GM06990 (cell line): ENCODE measurements at regions not wholly inside any gene's neighbourhood (a gene's known extent, or its start where the extent isn't known, plus 50 kb on each side); places are given as distances from the start of the nearest gene placed in this dataset.

Experiments
- DNase-seq: peaks from one replicate; pipeline ENCODE4 v3.0.0-alpha.2; 2011; ENCODE audit not compliant: insufficient read length; ENCODE audit errors: extremely low read depth
- H3K27me3 ChIP-seq: replicated peaks from 2 replicates; pipeline ENCODE4 v1.6.0; 2011; ENCODE audit warnings: low read length; ENCODE audit not compliant: control insufficient read depth, insufficient read depth
- H3K36me3 ChIP-seq: 2 replicates; pipeline ENCODE4 v1.5.1; 2011; ENCODE audit warnings: low read length; ENCODE audit not compliant: control insufficient read depth, insufficient read depth
- H3K4me3 ChIP-seq: replicated peaks from 2 replicates; pipeline ENCODE4 v1.5.1; 2011; ENCODE audit warnings: low read depth, mild to moderate bottlenecking, control low read depth, low read length
- TF ChIP-seq, protein P1 (sequence below): IDR thresholded peaks from 2 replicates; pipeline ENCODE4 v1.5.1; 2011; ENCODE audit warnings: low read length, control low read depth, mild to moderate bottlenecking, inconsistent platforms; ENCODE audit not compliant: insufficient read depth, poor library complexity, severe bottlenecking

DNA sequence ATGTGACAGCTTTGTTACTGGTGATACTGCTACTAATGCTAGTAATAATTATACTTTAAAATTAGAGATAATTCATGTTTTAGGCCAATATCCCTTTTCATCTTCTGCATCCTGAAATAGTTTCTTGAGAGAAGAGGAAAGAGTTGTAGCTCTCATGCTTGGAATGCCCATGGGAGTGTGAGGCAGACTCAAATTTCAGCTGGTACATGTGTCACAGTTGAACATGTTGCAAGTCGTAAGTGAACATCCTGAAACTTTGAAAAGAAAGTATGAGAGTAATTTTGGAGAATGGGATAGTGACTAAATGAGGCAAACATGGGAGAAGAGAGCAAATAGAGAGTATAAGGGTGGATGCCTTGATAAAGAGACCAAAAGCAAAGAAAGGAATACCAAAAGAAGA lies 168.0 kb downstream of the TMTC3 start:
- Histone ChIP-seq H3K27me3 (no peaks in the 10 kb centered on the region), H3K36me3 (no peaks in the 10 kb centered on the region), H3K4me3 (no peak overlapping the region)
- DNase-seq = no peak
- TF ChIP-seq, protein P1, sequence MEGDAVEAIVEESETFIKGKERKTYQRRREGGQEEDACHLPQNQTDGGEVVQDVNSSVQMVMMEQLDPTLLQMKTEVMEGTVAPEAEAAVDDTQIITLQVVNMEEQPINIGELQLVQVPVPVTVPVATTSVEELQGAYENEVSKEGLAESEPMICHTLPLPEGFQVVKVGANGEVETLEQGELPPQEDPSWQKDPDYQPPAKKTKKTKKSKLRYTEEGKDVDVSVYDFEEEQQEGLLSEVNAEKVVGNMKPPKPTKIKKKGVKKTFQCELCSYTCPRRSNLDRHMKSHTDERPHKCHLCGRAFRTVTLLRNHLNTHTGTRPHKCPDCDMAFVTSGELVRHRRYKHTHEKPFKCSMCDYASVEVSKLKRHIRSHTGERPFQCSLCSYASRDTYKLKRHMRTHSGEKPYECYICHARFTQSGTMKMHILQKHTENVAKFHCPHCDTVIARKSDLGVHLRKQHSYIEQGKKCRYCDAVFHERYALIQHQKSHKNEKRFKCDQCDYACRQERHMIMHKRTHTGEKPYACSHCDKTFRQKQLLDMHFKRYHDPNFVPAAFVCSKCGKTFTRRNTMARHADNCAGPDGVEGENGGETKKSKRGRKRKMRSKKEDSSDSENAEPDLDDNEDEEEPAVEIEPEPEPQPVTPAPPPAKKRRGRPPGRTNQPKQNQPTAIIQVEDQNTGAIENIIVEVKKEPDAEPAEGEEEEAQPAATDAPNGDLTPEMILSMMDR = no peak

- no peak overlapping the region for H3K4me3 ChIP-seq
- TF ChIP-seq, protein P1 = no peak
- H3K36me3 ChIP-seq = no peaks in the 10 kb centered on the region
- DNase-seq = no peak
- no peaks in the 10 kb centered on the region for H3K27me3 ChIP-seq
Observed at GRCh38 chr12:88310666-88311065, 168.6 kb downstream of the TMTC3 start.

GRCh38 chr12:88313554-88313953 lies 171.4 kb downstream of the TMTC3 start:
- Histone ChIP-seq H3K4me3 (no peak overlapping the region), H3K27me3 (no peaks in the 10 kb centered on the region), H3K36me3 (no peaks in the 10 kb centered on the region)
- TF ChIP-seq, protein P1 = no peak
- no peak for DNase-seq

DNA sequence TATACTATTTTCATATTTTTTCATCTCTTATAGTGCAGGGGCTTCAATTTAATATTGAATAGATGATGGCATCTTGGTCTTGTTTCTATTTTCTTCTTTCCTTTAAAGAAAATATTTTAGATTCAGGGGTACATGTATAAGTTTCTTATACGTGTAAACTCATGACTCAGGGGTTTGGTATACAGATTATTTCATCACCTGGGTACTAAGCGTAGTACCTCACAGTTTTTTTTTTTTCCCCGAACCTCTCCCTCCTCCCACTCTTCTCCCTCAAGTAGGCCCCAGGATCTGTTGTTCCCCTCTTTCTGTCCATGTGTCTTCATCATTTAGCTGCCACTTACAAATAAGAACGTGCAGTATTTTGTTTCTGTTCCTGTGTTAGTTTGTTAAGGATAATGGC lies 172.6 kb downstream of the TMTC3 start:
- no peak for DNase-seq
- TF ChIP-seq, protein P1 = no peak
- no peaks in the 10 kb centered on the region for H3K27me3 ChIP-seq
- no peaks in the 10 kb centered on the region for H3K36me3 ChIP-seq
- no peak overlapping the region for H3K4me3 ChIP-seq

DNA sequence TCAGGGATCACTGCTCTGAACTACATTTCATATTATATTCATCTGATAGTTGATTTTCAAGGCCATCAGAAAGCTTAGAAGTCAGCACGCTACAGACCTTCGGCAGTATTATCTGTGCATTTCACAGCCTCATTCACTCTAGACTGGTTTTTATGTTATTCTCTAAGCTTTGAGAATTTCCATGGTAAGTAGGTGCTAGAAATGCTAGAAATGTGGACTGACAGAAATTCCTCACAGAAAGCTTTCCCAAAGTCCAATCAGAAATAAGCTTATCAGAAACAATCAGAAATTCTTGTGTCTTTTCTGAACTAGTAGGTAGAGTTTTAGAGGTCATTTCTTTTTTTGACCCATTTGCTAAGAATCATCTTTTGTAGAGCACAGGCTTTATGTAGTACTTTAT lies 176.6 kb downstream of the TMTC3 start:
- H3K4me3 ChIP-seq = no peak overlapping the region
- H3K36me3 ChIP-seq = no peaks in the 10 kb centered on the region
- no peak for DNase-seq
- TF ChIP-seq, protein P1 = no peak
- no peaks in the 10 kb centered on the region for H3K27me3 ChIP-seq
